Panc1 (cell line): ENCODE measurements at regions not wholly inside any gene's neighbourhood (a gene's known extent, or its start where the extent isn't known, plus 50 kb on each side); places are given as distances from the start of the nearest gene placed in this dataset.
"Not testable (repeated sequence)": the region's sequence is repeated elsewhere in the genome, so short reads cannot be mapped to it uniquely, and the experiment has no call there.

Experiments used
- ATAC-seq: fragments of 200-7000 bp; cut with Tn5 transposase; 2 replicates; pipeline ENCODE4 v1.9.1; 2020; ENCODE audit warnings: mild to moderate bottlenecking, moderate library complexity
- BruUV-seq: library from RNA; stranded (reverse); fragments of 400-500 nt; replicated peaks from 2 replicates; lab custom pipeline; 2021; lab: Mats Ljungman, UMichigan
- CTCF ChIA-PET: fragments of 300-600 bp; sonication (Branson Sonifier 250); formaldehyde crosslinking; loops from one replicate; lab custom pipeline; 2022; ENCODE audit warnings: antibody characterized with exemption; lab: Charles Lee
- POLR2A ChIA-PET: fragments of 300-600 bp; sonication (Branson Sonifier 250); formaldehyde crosslinking; loops from one replicate; lab custom pipeline; 2022; ENCODE audit warnings: antibody characterized with exemption; lab: Charles Lee
- DNase-seq: peaks from one replicate; pipeline ENCODE4 v3.0.0-alpha.2; 2010; ENCODE audit warnings: low read depth, low spot score
- H3K27ac ChIP-seq: 2 replicates; pipeline ENCODE4 v1.5.1; 2011; ENCODE audit warnings: mild to moderate bottlenecking, low read length, inconsistent platforms
- H3K27me3 ChIP-seq: fragments of 200-500 bp; sonication (Bioruptor generic); 2 replicates; pipeline ENCODE4 v1.6.0; 2014; ENCODE audit warnings: low read length, inconsistent platforms; ENCODE audit not compliant: control insufficient read depth, insufficient read depth
- H3K36me3 ChIP-seq: fragments of 200-500 bp; sonication (Bioruptor generic); 2 replicates; pipeline ENCODE4 v1.5.1; 2014; ENCODE audit warnings: inconsistent platforms, mild to moderate bottlenecking, low read length, moderate library complexity; ENCODE audit not compliant: control insufficient read depth, insufficient read depth
- H3K4me1 ChIP-seq: 2 replicates; pipeline ENCODE4 v1.5.1; 2011; ENCODE audit warnings: inconsistent platforms, mild to moderate bottlenecking, low read length, moderate library complexity; ENCODE audit not compliant: control insufficient read depth, insufficient read depth
- H3K4me3 ChIP-seq, 2 experiments: 2 replicates each; pipeline ENCODE4 v1.5.1; 2011 to 2012; ENCODE audit warnings: low read depth in 2 of 2, low read length in 2 of 2, mild to moderate bottlenecking in 2 of 2, inconsistent platforms in 1 of 2, moderate library complexity in 1 of 2
- H3K9me3 ChIP-seq: fragments of 200-500 bp; sonication (Bioruptor generic); 2 replicates; pipeline ENCODE4 v1.5.1; 2014; ENCODE audit warnings: low read depth, mild to moderate bottlenecking, inconsistent platforms, low read length, moderate library complexity; ENCODE audit not compliant: control insufficient read depth, insufficient read depth
- POLR2AphosphoS5 ChIP-seq: IDR thresholded peaks from 2 replicates; pipeline ENCODE4 v1.6.1; 2012; ENCODE audit warnings: mild to moderate bottlenecking, low read depth, low read length, moderate library complexity
- SIN3A ChIP-seq: IDR thresholded peaks from 2 replicates; pipeline ENCODE4 v1.6.1; 2012; ENCODE audit warnings: low read depth, mild to moderate bottlenecking, low read length, moderate library complexity, borderline replicate concordance; ENCODE audit not compliant: insufficient read depth
- TCF7L2 ChIP-seq: IDR thresholded peaks from 2 replicates; pipeline ENCODE4 v1.6.1; 2011; ENCODE audit warnings: mild to moderate bottlenecking, low read depth, low read length, inconsistent platforms
- in situ Hi-C: cut with HindIII; loops from 2 replicates; pipeline ENCODE4 v1.10.0; 2016; ENCODE audit warnings: low sequenced_read_pairs, low pct_unique_long_range_greater_than_20kb
- intact Hi-C: fragments of 100-400 bp; cut with micrococcal nuclease; formaldehyde crosslinking; loops from one replicate; pipeline ENCODE4 v1.10.0; 2022; ENCODE audit not compliant: unreplicated experiment
- TF ChIP-seq, protein P1 (sequence below): fragments of 450-650 bp; IDR thresholded peaks from 2 replicates; pipeline ENCODE4 v1.5.1; 2017; ENCODE audit warnings: mild to moderate bottlenecking
- TF ChIP-seq, protein P2 (sequence below), 2 experiments: IDR thresholded peaks; 2 replicates each; pipeline ENCODE4 v1.6.1; 2011 to 2012; ENCODE audit warnings: low read depth in 2 of 2, control low read depth in 1 of 2, low read length in 1 of 2, mild to moderate bottlenecking in 1 of 2, moderate library complexity in 1 of 2; ENCODE audit not compliant: insufficient read depth in 1 of 2

DNA sequence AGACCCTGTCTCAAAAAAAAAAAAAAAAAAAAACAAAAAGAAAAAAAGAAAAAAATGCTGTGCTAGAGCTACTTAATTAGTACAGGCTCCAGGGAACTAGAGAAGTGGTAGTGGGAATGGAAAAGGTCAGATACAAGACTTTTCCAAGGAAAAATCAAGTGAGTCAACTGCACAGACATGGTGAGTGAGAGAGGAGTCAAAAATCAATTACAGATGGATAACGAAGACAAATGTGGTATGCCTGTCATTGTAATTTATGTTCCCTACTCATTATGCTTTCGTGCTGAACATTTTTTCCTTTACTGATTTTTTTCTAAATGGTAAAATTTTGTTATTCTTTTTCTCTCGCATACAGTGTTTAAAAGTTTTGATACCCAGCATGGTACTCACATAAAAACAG lies 111.5 kb downstream of the MDH1 start:
- in situ Hi-C loops = no loop called here
- POLR2A ChIA-PET = no interaction called here
- H3K27me3 ChIP-seq = no peaks in the 10 kb centered on the region
- no peak overlapping the region for H3K4me3 ChIP-seq
- H3K4me1 ChIP-seq = no peaks in the 10 kb centered on the region
- ATAC-seq (no peak), DNase-seq (no peak)
- BruUV-seq = no TSS peak
- intact Hi-C loops = no loop called here
- no peaks in the 10 kb centered on the region for H3K9me3 ChIP-seq
- no peaks in the 10 kb centered on the region for H3K36me3 ChIP-seq
- CTCF ChIA-PET = no interaction called here
- H3K27ac ChIP-seq = no peak overlapping the region
- TF ChIP-seq TCF7L2 (no peak), SIN3A (no peak), POLR2AphosphoS5 (no peak)
- TF ChIP-seq, protein P1, sequence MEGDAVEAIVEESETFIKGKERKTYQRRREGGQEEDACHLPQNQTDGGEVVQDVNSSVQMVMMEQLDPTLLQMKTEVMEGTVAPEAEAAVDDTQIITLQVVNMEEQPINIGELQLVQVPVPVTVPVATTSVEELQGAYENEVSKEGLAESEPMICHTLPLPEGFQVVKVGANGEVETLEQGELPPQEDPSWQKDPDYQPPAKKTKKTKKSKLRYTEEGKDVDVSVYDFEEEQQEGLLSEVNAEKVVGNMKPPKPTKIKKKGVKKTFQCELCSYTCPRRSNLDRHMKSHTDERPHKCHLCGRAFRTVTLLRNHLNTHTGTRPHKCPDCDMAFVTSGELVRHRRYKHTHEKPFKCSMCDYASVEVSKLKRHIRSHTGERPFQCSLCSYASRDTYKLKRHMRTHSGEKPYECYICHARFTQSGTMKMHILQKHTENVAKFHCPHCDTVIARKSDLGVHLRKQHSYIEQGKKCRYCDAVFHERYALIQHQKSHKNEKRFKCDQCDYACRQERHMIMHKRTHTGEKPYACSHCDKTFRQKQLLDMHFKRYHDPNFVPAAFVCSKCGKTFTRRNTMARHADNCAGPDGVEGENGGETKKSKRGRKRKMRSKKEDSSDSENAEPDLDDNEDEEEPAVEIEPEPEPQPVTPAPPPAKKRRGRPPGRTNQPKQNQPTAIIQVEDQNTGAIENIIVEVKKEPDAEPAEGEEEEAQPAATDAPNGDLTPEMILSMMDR = no peak
- TF ChIP-seq, protein P2, sequence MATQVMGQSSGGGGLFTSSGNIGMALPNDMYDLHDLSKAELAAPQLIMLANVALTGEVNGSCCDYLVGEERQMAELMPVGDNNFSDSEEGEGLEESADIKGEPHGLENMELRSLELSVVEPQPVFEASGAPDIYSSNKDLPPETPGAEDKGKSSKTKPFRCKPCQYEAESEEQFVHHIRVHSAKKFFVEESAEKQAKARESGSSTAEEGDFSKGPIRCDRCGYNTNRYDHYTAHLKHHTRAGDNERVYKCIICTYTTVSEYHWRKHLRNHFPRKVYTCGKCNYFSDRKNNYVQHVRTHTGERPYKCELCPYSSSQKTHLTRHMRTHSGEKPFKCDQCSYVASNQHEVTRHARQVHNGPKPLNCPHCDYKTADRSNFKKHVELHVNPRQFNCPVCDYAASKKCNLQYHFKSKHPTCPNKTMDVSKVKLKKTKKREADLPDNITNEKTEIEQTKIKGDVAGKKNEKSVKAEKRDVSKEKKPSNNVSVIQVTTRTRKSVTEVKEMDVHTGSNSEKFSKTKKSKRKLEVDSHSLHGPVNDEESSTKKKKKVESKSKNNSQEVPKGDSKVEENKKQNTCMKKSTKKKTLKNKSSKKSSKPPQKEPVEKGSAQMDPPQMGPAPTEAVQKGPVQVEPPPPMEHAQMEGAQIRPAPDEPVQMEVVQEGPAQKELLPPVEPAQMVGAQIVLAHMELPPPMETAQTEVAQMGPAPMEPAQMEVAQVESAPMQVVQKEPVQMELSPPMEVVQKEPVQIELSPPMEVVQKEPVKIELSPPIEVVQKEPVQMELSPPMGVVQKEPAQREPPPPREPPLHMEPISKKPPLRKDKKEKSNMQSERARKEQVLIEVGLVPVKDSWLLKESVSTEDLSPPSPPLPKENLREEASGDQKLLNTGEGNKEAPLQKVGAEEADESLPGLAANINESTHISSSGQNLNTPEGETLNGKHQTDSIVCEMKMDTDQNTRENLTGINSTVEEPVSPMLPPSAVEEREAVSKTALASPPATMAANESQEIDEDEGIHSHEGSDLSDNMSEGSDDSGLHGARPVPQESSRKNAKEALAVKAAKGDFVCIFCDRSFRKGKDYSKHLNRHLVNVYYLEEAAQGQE (IDR thresholded peaks at IDR 0.05; ENCODE audit: insufficient read depth in 1 of 2, low read depth in 2 of 2, low read length in 1 of 2) = no peak

DNA sequence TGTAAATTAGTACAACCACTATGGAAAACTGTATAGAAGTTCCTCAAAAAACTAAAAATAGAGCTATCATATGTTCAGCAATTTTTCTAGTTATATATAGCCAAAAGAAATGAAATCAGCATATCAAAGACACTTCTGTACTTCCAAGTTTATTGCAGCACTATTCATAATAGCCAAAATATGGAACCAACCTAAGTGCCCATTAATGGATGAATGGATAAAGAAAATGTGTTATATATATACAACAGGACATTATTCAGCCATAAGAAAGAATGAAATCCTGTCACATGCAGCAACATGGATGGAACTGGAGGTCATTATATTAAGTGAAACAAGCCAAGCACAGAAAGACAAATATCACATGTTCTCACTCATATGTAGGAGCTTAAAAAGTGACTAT lies 112.6 kb downstream of the MDH1 start:
- H3K4me1 ChIP-seq = no peaks in the 10 kb centered on the region
- BruUV-seq = no TSS peak
- CTCF ChIA-PET = no interaction called here
- in situ Hi-C loops = no loop called here
- TF ChIP-seq TCF7L2 (no peak), POLR2AphosphoS5 (no peak), SIN3A (no peak)
- TF ChIP-seq, protein P1 = no peak
- TF ChIP-seq, protein P2 (IDR thresholded peaks at IDR 0.05; ENCODE audit: insufficient read depth in 1 of 2, low read depth in 2 of 2, low read length in 1 of 2) = no peak
- H3K27ac ChIP-seq = no peak overlapping the region
- POLR2A ChIA-PET = no interaction called here
- DNase-seq (no peak), ATAC-seq (no peak)
- H3K9me3 ChIP-seq = no peaks in the 10 kb centered on the region
- no peak overlapping the region for H3K4me3 ChIP-seq
- H3K36me3 ChIP-seq = no peaks in the 10 kb centered on the region
- intact Hi-C loops = no loop called here
- no peaks in the 10 kb centered on the region for H3K27me3 ChIP-seq

DNA sequence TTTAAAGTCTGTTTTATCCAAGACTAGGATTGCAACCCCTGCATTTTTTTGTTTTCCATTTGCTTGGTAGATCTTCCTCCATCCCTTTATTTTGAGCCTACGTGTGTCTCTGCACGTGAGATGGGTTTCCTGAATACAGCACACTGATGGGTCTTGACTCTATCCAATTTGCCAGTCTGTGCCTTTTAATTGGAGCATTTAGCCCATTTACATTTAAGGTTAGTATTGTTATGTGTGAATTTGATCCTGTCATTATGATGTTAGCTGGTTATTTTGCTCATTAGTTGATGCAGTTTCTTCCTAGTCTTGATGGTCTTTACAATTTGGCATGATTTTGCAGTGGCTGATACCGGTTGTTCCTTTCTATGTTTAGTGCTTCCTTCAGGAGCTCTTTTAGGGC lies 117.3 kb downstream of the MDH1 start:
- BruUV-seq, H3K4me3 ChIP-seq, intact Hi-C loops, CTCF ChIA-PET, ATAC-seq, DNase-seq, H3K27me3 ChIP-seq, H3K4me1 ChIP-seq, in situ Hi-C loops, H3K27ac ChIP-seq, H3K9me3 ChIP-seq, H3K36me3 ChIP-seq, POLR2A ChIA-PET: not testable (repeated sequence)
